ENCODE measurements at regions not wholly inside any gene's neighbourhood (a gene's known extent, or its start where the extent isn't known, plus 50 kb on each side); places are given as distances from the start of the nearest gene placed in this dataset.

DNA sequence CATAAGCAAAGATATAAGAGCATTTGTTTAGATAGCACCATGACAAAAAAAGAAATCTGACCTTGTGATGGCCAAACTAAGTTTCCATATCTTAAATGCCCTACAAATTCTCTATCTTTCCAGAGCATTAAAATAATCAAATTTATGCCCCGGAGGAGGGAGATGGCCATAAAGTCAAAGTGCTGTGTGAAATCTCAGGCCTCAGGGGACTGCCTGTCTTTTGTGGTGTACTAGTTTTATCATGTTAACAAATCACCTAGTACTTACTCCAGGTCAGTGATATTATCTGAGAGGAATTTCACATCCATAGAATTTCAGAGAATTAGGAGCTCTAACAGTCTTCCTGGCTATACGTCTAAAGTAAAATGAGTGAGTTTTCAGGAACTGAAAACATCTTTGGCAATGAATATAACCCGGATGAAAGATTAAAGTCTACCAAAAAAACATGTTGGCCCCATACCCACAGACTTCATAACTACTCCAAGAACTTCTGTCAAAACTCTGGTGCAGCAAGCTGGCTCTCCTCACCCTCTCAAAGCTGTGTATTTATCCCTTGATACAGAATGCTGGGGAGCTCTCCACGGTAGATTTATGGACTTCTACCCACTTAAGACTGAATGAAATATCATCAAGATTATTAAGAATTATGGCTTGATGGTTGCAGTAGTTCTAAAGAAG lies 682.8 kb downstream of the SORCS1 start:
- Histone ChIP-seq H3K9ac (replicated peaks; ENCODE audit: extremely low read depth, insufficient read depth, low read length) (no peak overlapping the region), H3K79me2 (ENCODE audit: control insufficient read depth, insufficient read depth, low read length) (no peaks in the 10 kb centered on the region), H3K27me3 (ENCODE audit: control insufficient read depth in 2 of 2, insufficient read depth in 2 of 2, low read length in 2 of 2) (no peaks in the 10 kb centered on the region), H3K9me1 (replicated peaks; ENCODE audit: control insufficient read depth, extremely low read depth, insufficient read depth, low read length) (no peaks in the 10 kb centered on the region), H3K4me3 (replicated peaks in 1 of 3; ENCODE audit: insufficient read depth in 1 of 3, low read depth in 1 of 3, low read length in 3 of 3) (no peak overlapping the region), H3K9me3 (replicated peaks; ENCODE audit: control insufficient read depth, insufficient read depth, low read length) (no peaks in the 10 kb centered on the region), H3K4me1 (ENCODE audit: control insufficient read depth, extremely low read depth, insufficient read depth, low read length) (no peaks in the 10 kb centered on the region), H3K27ac (ENCODE audit: insufficient read depth, low read depth, low read length) (no peak overlapping the region), H4K20me1 (replicated peaks; ENCODE audit: control insufficient read depth, extremely low read depth, insufficient read depth, low read length) (no peaks in the 10 kb centered on the region), H3K36me3 (ENCODE audit: control insufficient read depth in 2 of 2, extremely low read depth in 1 of 2, insufficient read depth in 2 of 2, low read length in 2 of 2) (no peaks in the 10 kb centered on the region), H2AFZ (ENCODE audit: low read depth, low read length) (no peak overlapping the region), H3K4me2 (ENCODE audit: insufficient read depth, low read length) (no peak overlapping the region)
- DNase-seq (ENCODE audit: low read depth, low spot score) (no peak), FAIRE-seq (no peak)
- ChIA-PET POLR2A (no interaction called here), CTCF (no interaction called here)
- no TSS peak for BruUV-seq (replicated peaks)
- intact Hi-C loops (cut with micrococcal nuclease), result no loop called here
- TF ChIP-seq JUN (IDR thresholded peaks at IDR 0.05; ENCODE audit: borderline replicate concordance, insufficient read depth, insufficient read length, low read depth), result no peak
- TF ChIP-seq FOS (IDR thresholded peaks at IDR 0.05; ENCODE audit: borderline replicate concordance, insufficient read depth, low read length), result no peak
- TF ChIP-seq CTCF (IDR thresholded peaks at IDR 0.05; ENCODE audit: extremely low read depth in 1 of 2, insufficient read depth in 1 of 2, low read depth in 1 of 2, low read length in 2 of 2), result no peak
- no peak for TF ChIP-seq EZH2 (IDR thresholded peaks at IDR 0.05; ENCODE audit: borderline replicate concordance, low read depth, low read length, severe bottlenecking)
- TF ChIP-seq POLR2AphosphoS5 (IDR thresholded peaks at IDR 0.05; ENCODE audit: insufficient read depth, low read depth, low read length), result no peak
- no peak for TF ChIP-seq GATA2 (IDR thresholded peaks at IDR 0.05; ENCODE audit: insufficient read depth, insufficient read length, low read depth, low read length)
- TF ChIP-seq POLR2A (IDR thresholded peaks at IDR 0.05; ENCODE audit: low read depth, low read length), result no peak
- TF ChIP-seq MYC (IDR thresholded peaks at IDR 0.05; ENCODE audit: low read depth, low read length), result no peak
- TF ChIP-seq MAX (IDR thresholded peaks at IDR 0.05; ENCODE audit: insufficient read depth, insufficient read length), result no peak
- dilution Hi-C loops (cut with MboI; ENCODE audit: extremely low pct_ligation_motif_present, low sequenced_read_pairs), result no loop called here

Data from endothelial cell of umbilical vein (primary cell).